Left kidney (tissue), 1 donor: ENCODE measurements at regions not wholly inside any gene's neighbourhood (a gene's known extent, or its start where the extent isn't known, plus 50 kb on each side); places are given as distances from the start of the nearest gene placed in this dataset.
A peak's percentile ranks its signal among the peaks of the same experiment; 100 is the strongest.
"Not testable (repeated sequence)": the region's sequence is repeated elsewhere in the genome, so short reads cannot be mapped to it uniquely, and the experiment has no call there.

Experiments
- DNase-seq: peaks from one replicate; pipeline ENCODE4 v3.0.0-alpha.2; 2013

DNA sequence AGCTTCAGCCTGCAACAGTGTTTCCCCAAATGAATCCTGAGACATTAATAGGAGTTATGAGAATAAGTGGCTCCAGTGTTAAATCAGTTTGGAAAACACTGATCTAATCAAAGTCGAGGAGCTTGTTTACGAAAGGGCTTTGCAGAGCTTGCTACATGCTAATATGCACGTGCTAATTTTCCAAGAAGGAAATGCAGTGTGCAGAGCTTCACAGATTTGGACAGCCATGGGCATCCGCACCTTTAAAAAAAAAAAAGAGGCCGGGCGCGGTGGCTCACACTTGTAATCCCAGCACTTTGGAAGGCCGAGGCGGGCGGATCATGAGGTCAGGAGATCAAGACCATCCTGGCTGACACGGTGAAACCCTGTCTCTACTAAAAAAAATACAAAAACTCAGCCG is 79.7 kb upstream of the LMO2 start:
- DNase-seq = not testable (repeated sequence)

DNA sequence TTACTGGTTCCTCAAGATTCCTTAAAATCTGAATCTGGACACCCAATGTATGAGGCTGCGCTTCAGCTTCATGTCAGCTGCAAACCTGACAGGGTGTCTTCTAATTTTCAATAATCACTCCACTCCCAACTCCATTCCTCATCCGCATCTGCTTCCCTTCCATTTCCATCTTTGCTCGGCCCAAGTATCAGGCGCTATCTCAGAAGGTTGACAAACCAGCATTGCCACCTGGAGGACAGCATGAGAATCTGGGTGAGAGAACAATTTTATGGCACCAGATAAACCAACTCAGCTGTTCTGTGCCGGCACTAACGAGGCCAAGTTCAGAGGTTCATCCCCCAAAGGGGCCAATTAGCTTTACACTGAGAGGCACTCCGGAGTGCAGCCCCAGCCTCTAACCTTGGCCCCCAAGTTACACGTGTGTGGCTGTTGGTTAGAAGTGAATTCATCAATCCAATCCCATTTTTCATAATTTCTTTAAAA is 79.1 kb upstream of the LMO2 start:
- DNase-seq = peak; percentile 57

GRCh38 chr11:33967451-33967850 is 75.6 kb upstream of the LMO2 start:
- no peak for DNase-seq

GRCh38 chr11:33965032-33965431 is 73.2 kb upstream of the LMO2 start:
- no peak for DNase-seq

DNA sequence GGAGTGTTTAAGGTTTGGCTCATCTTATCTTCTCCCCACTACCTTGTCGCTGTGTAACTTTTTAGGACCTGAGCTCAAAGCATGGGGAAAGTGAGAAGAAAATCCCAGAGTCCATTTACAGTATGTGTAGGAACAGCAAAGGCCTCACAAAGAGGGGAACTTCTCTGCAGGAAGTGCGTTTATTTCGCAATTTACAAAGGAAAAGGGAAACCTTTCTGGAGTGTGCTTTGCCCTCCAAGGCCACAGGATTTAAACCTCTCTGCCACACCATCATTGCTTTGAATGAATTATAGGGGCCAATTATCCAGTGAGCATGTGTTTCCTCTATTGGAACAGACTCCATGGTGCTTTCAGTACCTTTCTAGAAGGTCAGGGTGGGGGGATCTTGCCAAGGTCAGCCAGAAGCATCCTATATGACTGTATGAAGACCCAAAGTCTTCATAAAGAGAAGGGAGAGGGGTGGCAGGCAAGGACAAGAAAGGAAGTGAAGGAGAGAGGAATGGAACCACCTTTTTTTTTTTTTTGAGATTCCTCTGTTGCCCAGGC is 68.1 kb upstream of the LMO2 start:
- DNase-seq = no peak

DNA sequence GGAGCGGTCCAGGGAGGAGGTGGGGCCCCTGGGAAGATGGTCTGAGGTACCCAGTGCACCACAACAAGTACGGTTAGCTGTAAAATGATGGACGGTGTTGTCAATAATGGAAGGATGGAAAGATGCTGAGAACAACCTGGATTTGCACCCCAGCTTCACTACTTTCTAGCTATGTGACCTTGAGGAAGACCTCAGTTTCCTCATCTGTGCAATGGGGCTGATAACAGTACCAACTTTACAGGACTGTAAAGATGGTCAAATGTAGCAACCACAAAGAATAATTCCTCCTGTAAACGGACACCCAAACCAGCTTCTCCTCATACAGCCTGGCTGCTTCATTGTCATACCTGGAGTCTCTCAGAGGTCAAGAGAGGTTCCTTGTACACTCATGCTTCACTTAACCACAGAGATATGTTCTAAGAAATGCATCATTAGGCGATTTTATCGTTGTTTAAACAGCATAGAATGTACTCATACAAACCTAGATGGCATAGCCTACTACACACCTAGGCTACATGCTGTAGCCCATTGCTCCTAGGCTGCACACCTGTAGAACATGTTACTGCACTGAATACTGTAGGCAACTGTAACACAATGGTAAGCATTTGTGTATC is 65.5 kb upstream of the LMO2 start:
- DNase-seq = no peak

DNA sequence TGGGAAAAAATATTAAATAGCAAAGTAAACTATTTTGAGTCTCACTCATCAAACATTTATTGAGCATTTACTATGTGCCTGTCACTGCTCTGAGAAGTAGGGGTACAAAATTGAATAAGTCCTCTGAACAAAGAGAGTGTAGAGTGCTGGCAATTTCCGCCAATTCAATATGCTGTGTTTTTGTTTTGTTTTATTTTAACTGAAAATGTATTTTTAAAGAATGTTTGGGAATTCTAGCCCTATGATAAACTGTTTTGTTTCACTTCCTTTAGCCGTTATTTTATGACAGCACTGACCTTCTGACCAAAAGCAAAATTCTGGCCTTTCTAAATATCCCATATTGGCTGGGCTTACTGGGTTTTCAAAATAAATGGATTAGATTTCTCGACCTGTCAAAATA is 64.7 kb upstream of the LMO2 start:
- DNase-seq = no peak

DNA sequence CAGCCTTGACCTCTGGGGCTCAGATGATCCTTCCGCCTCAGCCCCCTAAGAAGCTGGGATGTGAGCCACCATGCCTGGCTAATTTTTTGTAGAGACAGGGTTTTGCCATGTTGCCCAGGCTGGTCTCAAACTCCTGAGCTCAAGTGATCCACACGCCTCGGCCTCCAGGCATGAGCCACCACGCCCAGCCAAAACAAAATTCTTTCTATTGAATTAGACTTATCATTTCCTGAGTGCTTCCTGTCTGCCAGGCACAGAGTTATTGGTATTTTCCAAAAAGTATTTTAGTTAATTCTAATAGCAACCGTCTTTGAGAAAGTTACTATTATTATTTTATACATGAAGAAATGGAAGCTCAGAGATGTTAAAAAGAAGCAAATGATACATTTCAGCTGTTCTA is 61.4 kb upstream of the LMO2 start:
- DNase-seq = no peak

DNA sequence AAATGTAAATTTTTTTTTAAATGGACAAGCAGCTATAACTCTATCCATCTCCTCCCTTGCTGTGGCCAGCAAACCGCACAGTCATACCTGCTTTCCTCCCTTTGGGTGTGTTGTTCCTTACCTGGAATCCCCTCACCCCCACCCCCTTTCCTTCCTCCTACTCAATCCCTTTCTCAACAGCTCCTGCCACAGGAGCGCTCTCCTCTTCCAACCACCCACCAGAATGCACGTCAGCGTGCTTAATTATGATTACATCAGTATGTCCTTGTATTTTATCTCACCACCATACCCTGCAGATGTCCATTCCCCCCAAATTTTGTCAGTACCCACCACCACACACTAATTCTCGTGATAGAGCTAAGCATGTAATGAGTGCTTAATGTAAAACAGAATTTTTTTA is 60.9 kb upstream of the LMO2 start:
- DNase-seq = no peak

DNA sequence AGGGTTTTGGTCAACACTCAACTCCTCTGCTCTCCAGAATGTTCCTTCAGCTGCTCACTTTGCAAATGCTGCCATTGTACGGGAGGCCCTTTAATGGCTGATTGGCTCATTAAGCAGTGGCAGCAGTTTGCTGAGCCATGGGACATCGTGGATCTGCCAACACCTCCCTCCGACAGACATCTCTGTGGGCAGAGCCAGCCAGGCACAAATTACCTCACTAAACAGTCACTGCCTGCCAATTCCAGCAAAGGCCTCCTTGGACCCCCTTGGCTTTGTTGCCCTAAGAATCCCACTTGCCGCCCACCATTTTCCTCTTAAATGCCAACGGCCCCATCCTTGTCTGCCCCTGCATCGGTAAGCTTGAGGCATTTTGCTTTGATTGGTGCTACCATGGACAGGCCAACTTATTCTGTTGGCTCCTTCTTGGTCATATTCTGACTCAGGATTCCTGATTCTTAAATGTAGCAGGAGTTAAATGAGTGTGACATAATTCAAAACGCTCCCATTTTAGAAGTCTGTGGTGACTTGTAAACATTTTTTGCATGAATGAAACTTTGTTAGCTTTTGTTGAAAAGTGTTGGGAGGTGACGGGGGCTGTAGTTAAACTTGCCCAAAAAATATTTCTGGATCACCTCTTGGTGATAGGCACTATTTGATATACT is 57.5 kb upstream of the LMO2 start:
- no peak for DNase-seq

DNA sequence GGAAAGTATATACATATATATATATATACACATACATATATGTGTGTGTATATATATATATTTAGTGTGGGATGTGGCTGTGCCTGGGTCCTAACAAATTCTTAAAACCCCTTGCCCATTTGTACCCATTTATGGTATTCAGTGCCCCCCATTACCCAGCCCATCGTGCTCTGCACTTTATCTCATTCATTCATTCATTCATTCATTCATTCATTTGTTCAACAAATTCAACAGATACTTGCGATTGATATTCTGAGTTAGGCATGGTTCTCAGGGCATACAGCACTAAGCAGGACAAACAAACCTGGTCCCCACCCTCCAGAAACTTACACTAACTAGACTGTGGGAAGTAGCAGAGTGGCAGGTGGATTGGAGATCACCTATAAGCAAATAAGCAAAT is 56.6 kb upstream of the LMO2 start:
- no peak for DNase-seq

- not testable (repeated sequence) for DNase-seq
Observed at GRCh38 chr11:33947918-33948317, 56.0 kb upstream of the LMO2 start.

DNA sequence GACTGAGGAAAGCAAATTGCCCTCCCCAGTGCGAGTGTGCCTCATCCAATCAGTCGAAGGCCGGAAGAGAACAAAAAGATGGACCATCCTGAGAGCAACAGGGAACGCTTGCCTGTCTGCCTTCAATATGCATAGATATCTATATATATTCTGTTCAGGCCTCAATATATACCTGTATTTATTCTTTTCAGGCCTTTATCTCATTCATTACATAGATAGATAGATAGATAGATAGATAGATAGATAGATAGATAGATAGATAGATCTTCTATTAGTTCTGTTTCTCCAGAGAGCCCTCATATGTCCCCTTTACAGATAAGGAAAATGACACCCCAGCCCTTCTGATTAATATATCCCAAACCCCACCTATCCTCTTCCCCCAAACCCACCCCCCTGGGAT is 55.1 kb upstream of the LMO2 start:
- no peak for DNase-seq

DNA sequence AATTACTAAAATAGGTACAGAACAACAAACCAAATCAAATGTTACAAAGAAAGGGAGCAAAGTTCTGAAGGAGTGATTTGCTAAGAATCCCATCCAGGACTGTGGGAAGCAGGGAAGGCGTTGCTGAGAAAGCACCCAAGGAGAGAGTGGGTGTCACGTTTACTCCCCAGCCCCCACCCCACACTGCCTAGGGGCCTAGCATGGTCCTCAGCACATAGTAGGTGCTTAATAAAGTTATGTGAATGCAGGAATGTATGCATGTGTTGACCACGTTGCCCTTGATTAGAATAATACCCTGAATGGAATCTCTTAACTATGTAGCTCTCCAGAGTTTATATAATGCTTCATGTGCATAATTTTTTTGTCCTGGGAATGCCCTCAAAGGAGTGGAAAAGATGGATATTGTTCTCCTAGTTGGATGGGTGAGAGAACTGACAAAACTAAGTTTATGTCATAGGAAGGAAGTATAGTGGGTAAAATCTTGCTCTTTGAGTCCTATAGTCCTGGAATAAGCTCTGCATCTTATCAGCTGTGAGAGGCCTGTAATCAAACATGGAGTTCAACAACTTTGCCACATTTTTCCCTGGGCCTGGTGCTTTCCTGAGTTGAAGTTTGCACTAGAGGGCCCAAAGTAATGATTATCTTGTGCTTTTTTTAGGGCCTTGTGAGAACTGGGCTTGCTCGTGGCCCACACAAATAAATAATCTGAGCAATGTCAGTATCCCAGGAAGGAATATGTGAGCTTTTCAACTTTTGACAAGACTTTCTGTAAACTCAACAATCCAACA is 53.8 kb upstream of the LMO2 start:
- no peak for DNase-seq

- no peak for DNase-seq
Observed at GRCh38 chr11:33944693-33945424, 53.0 kb upstream of the LMO2 start.

- DNase-seq = no peak
Observed at GRCh38 chr11:33944345-33944692, 52.4 kb upstream of the LMO2 start.

DNA sequence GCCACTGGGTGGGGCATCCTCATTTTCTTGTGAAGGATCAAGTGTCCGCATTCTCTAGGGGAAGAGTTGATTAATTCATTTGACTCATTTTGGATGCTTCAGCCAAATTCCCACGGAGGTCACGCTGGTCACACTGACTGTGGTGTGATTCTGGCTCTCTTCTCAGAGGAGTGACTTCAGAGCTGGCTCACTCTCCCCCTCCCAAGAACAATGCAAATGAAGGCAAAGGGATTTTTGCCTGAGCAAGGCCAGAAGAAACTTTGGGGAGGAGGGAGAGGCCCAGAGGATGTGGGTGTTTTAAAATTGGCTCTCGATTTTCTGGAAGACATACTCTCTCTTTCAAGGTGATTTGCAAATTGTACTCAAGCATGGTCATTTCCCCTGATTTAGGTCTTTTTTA is 51.1 kb upstream of the LMO2 start:
- no peak for DNase-seq

DNA sequence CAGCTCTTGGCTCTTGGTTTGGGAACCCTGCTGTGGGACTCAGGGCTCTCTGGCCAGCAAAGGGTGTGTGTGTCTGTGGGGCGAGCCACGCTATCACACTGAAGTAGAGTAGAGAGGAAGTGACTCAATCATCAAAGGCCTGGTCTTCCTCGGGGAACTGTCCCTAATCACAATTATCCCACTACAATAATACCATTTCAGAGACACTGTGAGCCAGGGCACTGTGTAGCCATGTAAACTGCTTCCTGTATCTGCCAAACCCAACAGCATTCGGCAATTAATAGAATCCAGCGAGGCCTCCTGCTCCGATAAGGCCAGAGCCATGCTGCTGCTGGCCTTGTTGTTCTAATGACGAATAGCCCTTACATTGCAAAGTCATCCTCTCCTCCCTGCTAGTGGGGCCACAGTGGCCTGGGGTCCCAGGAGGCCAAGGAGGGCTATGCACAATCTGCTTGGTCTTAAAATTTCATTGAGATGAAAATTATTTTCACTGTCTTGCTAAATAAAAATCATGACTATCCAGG is 49.8 kb upstream of the LMO2 start:
- no peak for DNase-seq
